SK-N-SH treated with all-trans-retinoic acid at 6 μM for 48 hours (cell line): ENCODE measurements at regions not wholly inside any gene's neighbourhood (a gene's known extent, or its start where the extent isn't known, plus 50 kb on each side); places are given as distances from the start of the nearest gene placed in this dataset.

Source experiments
- ZC3H10 ChIP-seq: fragments of 250-450 bp; sonication (Bioruptor Pico); IDR thresholded peaks from 2 replicates; pipeline ENCODE4 v1.5.1; 2021; ENCODE audit warnings: mild to moderate bottlenecking, moderate library complexity
- TF ChIP-seq, protein P1 (sequence below): fragments of 250-450 bp; sonication (Bioruptor Pico); IDR thresholded peaks from 2 replicates; pipeline ENCODE4 v1.8.0; 2020; ENCODE audit warnings: mild to moderate bottlenecking, moderate library complexity, borderline replicate concordance
- TF ChIP-seq, protein P2 (sequence below): fragments of 250-450 bp; sonication (Bioruptor Pico); IDR thresholded peaks from 2 replicates; pipeline ENCODE4 v1.5.0; 2020; ENCODE audit warnings: mild to moderate bottlenecking, moderate library complexity
- TF ChIP-seq, protein P3 (sequence below): fragments of 250-450 bp; sonication (Bioruptor Pico); IDR thresholded peaks from 2 replicates; pipeline ENCODE4 v1.5.1; 2020; ENCODE audit warnings: low read depth, mild to moderate bottlenecking, moderate library complexity

DNA sequence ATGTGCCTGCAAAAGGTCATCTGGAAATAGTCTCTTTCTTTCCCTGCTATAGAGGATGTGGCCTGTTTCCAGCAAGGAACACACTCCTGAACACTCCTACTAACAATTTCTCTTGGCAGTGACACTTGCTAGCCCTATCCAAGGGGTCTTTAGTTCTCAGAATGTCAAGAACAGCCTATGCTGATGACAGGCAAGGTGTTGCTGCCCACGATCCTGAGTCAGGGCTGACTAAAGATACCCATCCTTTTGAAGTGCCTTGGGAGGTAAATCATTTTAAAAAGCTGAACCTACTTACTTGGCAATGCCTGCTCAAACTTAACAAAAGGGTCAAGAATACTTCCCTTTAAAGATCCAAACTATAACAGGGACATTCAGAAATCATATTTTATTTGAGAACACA lies 1146.4 kb downstream of the VRK1 start:
- TF ChIP-seq, protein P1, sequence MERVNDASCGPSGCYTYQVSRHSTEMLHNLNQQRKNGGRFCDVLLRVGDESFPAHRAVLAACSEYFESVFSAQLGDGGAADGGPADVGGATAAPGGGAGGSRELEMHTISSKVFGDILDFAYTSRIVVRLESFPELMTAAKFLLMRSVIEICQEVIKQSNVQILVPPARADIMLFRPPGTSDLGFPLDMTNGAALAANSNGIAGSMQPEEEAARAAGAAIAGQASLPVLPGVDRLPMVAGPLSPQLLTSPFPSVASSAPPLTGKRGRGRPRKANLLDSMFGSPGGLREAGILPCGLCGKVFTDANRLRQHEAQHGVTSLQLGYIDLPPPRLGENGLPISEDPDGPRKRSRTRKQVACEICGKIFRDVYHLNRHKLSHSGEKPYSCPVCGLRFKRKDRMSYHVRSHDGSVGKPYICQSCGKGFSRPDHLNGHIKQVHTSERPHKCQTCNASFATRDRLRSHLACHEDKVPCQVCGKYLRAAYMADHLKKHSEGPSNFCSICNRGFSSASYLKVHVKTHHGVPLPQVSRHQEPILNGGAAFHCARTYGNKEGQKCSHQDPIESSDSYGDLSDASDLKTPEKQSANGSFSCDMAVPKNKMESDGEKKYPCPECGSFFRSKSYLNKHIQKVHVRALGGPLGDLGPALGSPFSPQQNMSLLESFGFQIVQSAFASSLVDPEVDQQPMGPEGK (CRISPR knock-in tag) = no peak
- TF ChIP-seq ZC3H10 = no peak
- TF ChIP-seq, protein P2, sequence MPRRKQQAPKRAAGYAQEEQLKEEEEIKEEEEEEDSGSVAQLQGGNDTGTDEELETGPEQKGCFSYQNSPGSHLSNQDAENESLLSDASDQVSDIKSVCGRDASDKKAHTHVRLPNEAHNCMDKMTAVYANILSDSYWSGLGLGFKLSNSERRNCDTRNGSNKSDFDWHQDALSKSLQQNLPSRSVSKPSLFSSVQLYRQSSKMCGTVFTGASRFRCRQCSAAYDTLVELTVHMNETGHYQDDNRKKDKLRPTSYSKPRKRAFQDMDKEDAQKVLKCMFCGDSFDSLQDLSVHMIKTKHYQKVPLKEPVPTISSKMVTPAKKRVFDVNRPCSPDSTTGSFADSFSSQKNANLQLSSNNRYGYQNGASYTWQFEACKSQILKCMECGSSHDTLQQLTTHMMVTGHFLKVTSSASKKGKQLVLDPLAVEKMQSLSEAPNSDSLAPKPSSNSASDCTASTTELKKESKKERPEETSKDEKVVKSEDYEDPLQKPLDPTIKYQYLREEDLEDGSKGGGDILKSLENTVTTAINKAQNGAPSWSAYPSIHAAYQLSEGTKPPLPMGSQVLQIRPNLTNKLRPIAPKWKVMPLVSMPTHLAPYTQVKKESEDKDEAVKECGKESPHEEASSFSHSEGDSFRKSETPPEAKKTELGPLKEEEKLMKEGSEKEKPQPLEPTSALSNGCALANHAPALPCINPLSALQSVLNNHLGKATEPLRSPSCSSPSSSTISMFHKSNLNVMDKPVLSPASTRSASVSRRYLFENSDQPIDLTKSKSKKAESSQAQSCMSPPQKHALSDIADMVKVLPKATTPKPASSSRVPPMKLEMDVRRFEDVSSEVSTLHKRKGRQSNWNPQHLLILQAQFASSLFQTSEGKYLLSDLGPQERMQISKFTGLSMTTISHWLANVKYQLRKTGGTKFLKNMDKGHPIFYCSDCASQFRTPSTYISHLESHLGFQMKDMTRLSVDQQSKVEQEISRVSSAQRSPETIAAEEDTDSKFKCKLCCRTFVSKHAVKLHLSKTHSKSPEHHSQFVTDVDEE (CRISPR knock-in tag) = no peak
- TF ChIP-seq, protein P3, sequence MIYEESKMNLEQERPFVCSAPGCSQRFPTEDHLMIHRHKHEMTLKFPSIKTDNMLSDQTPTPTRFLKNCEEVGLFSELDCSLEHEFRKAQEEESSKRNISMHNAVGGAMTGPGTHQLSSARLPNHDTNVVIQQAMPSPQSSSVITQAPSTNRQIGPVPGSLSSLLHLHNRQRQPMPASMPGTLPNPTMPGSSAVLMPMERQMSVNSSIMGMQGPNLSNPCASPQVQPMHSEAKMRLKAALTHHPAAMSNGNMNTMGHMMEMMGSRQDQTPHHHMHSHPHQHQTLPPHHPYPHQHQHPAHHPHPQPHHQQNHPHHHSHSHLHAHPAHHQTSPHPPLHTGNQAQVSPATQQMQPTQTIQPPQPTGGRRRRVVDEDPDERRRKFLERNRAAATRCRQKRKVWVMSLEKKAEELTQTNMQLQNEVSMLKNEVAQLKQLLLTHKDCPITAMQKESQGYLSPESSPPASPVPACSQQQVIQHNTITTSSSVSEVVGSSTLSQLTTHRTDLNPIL = no peak
